HK-2 (cell line): ENCODE measurements at regions not wholly inside any gene's neighbourhood (a gene's known extent, or its start where the extent isn't known, plus 50 kb on each side); places are given as distances from the start of the nearest gene placed in this dataset.

Experiments used
- DNase-seq: peaks from one replicate; pipeline ENCODE4 v3.0.0-alpha.2; 2018; ENCODE audit not compliant: unreplicated experiment

- DNase-seq: no peak
These were observed 574.7 kb downstream of the USP25 start for GRCh38 chr21:16304174-16305095.

GRCh38 chr21:16305686-16306085, 575.9 kb downstream of the USP25 start:
- no peak for DNase-seq

- no peak for DNase-seq
These were observed 577.5 kb downstream of the USP25 start for GRCh38 chr21:16307256-16307655.

- DNase-seq: no peak
These were observed 578.5 kb downstream of the USP25 start for GRCh38 chr21:16308269-16308668.

- DNase-seq: no peak
These were observed 579.6 kb downstream of the USP25 start for GRCh38 chr21:16309250-16309971.

- DNase-seq: no peak
These were observed 580.4 kb downstream of the USP25 start for GRCh38 chr21:16310176-16310575.

- no peak for DNase-seq
These were observed 581.4 kb downstream of the USP25 start for GRCh38 chr21:16311229-16311628.

- DNase-seq: no peak
These were observed 582.5 kb downstream of the USP25 start for GRCh38 chr21:16312321-16312720.

GRCh38 chr21:16315223-16315622, 585.4 kb downstream of the USP25 start:
- DNase-seq: no peak

- DNase-seq: no peak
These were observed 589.0 kb downstream of the USP25 start for GRCh38 chr21:16318651-16319300.

- no peak for DNase-seq
These were observed 590.3 kb downstream of the USP25 start for GRCh38 chr21:16320110-16320509.

- no peak for DNase-seq
These were observed 592.7 kb downstream of the USP25 start for GRCh38 chr21:16322454-16322853.

- DNase-seq: no peak
These were observed 593.8 kb downstream of the USP25 start for GRCh38 chr21:16323596-16323995.

- no peak for DNase-seq
These were observed 594.8 kb downstream of the USP25 start for GRCh38 chr21:16324630-16325029.

- DNase-seq: no peak
These were observed 600.5 kb downstream of the USP25 start for GRCh38 chr21:16330082-16330907.

GRCh38 chr21:16330908-16331268, 601.1 kb downstream of the USP25 start:
- DNase-seq: no peak

GRCh38 chr21:16337266-16337665, 607.5 kb downstream of the USP25 start:
- no peak for DNase-seq

- DNase-seq: no peak
These were observed 613.1 kb downstream of the USP25 start for GRCh38 chr21:16342932-16343331.

GRCh38 chr21:16343776-16344175, 614.0 kb downstream of the USP25 start:
- no peak for DNase-seq

- DNase-seq: no peak
These were observed 616.0 kb downstream of the USP25 start for GRCh38 chr21:16345757-16346156.

- DNase-seq: no peak
These were observed 617.4 kb downstream of the USP25 start for GRCh38 chr21:16347223-16347622.

- DNase-seq: no peak
These were observed 624.0 kb downstream of the USP25 start for GRCh38 chr21:16353764-16354163.
